Activated CD8-positive, alpha-beta memory T cell treated with anti-CD3 and anti-CD28 coated beads for 36 hours (primary cell): ENCODE measurements at regions not wholly inside any gene's neighbourhood (a gene's known extent, or its start where the extent isn't known, plus 50 kb on each side); places are given as distances from the start of the nearest gene placed in this dataset.

Source experiments
- CTCF ChIA-PET: fragments of 350-600 bp; sonication (Branson Sonifier 250); formaldehyde crosslinking; loops from one replicate; lab custom pipeline; 2021; ENCODE audit warnings: antibody characterized with exemption; lab: Charles Lee
- POLR2A ChIA-PET: fragments of 350-600 bp; sonication (Branson Sonifier 250); formaldehyde crosslinking; loops from one replicate; lab custom pipeline; 2021; ENCODE audit warnings: antibody characterized with exemption; lab: Charles Lee

- POLR2A ChIA-PET = no interaction called here
- CTCF ChIA-PET = no interaction called here
Measured at GRCh38 chr5:107808671-107809137, 138.0 kb upstream of the EFNA5 start.

DNA sequence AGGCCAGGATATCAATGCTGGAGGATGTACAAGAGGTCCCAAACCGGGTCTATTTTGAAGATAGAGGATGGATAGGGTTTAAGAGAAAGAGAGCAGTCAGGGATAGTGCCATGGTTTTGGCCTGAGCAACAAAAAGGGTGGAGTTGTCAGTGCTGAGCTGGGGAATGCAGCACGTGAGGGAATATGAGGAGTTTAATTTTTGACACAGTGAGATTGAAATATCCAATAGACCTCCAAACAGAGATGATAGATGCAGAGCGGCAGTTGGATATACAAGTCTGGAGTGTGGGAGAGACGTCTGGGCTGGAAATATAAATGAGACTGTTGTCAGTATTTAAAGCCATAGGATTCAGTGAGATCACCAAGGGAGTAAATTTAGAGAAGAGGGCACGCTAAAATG lies 136.7 kb upstream of the EFNA5 start:
- CTCF ChIA-PET = no interaction called here
- POLR2A ChIA-PET = no interaction called here

DNA sequence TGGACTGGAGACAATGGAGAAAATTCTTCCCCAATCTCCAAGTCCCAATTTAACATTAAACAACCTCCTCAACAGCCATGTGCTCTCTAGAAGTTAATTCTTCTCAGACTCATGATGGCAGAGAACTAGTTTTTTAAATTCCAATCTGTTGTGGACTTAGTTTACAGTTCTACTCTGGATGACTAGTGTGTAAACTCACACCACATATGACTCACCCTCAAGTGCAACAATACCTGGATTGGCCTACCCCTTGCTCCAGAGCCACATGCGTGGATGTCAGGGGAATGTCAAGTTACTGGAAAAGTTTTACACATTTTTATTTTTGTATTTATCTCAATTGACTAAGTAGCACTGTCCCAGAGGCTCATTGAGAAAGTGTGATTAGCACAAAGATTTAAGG lies 136.0 kb upstream of the EFNA5 start:
- CTCF ChIA-PET = no interaction called here
- POLR2A ChIA-PET = no interaction called here

- ChIA-PET POLR2A (no interaction called here), CTCF (no interaction called here)
Measured at GRCh38 chr5:107806271-107806670, 135.5 kb upstream of the EFNA5 start.

DNA sequence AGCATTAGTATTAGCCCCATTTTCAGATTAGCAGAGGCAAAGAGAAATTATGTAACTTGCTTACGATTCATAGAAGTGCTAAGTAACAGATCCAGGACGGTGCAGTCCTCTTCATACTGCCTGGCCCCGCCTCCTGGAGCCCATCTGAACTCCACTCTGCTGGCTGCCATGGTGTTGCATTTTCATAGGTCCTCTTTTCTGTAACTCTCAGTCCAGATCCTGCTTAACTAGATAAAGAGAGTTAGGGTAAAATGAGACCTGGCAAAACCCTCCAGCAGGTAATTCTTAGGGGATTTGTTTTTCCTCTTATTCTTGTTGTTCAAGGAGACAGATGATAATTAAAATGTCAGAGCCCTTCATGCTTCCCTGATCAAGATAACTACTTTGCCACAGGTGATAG lies 135.1 kb upstream of the EFNA5 start:
- POLR2A ChIA-PET = no interaction called here
- CTCF ChIA-PET = no interaction called here

DNA sequence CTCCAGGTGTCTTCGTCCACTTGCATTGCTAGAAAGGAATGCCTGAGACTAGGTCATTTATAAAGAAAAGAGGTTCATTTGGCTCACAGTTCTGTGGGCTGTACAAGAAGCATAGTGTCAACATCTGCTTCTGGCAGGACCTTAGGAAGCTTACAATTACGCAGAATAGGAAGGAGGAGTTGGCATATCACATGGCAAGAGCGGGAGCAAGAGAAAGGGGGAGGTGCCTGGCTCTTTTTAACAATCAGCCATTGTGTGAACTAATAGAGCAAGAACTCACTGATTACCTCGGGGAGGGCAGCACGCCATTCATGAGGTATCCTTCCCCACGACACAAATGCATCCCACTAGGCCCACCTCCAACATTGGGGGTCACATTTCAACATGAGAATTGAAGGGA lies 134.4 kb upstream of the EFNA5 start:
- ChIA-PET CTCF (no interaction called here), POLR2A (no interaction called here)

DNA sequence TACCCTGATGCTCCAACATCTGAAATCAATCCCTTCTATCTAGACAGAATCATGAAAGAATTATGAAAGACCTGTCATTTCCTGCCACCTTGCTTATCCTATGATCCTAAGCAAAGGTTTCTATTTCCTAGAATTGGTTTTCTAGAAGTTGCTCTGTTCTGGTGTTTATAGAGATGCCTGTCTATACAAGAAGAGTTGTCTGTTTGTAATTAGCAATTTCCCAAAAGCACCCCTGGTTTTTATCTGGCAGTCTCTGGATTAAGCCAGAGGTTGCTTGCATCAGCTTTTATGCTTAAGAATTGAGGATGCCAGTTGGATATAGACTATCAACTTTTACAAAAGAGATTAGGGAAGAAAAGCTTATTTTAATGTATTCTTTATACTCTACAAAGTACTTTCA lies 133.0 kb upstream of the EFNA5 start:
- ChIA-PET POLR2A (no interaction called here), CTCF (no interaction called here)

DNA sequence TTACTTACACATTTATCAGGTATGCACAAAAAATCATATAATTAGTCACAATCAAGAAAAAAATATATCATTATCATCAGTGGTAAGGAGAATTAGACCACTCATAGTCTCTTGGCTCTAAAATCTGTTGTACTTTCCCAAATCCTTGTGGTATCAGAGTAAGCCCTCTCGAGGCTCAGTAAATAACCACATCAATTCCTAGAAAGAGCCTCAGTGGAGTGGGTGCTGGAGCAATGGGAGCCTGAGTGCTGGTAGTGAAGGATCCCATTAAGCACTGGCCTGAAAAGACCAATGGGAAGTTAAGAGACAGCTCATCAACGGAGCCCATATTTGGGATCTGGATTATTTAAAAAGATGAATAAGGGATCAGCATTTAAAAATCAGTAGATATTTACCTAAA lies 130.3 kb upstream of the EFNA5 start:
- CTCF ChIA-PET = no interaction called here

DNA sequence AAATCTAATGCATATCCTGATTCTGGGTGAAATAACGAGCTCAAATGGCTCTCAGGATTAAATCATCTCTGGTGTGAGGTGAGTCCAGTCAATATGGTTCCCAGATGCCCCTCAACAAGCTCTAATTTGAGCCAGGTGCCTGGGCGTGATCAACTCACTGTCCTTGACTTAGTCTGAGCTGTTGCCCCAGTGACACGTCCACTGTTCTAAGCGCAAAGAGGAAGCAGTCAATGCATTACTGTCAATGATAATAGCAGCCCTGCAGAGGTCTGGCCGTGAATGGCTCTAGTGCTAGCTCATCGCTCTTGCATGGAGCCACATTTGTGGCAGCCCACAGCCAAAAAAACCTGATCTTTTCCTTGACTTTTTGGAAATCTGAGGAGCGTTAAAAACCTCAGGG lies 128.6 kb upstream of the EFNA5 start:
- ChIA-PET CTCF (no interaction called here), POLR2A (no interaction called here)

More for the DNA sequence above, 130.3 kb upstream of the EFNA5 start:
- POLR2A ChIA-PET = no interaction called here

- POLR2A ChIA-PET = no interaction called here
Measured at GRCh38 chr5:107796797-107797196, 126.1 kb upstream of the EFNA5 start.

GRCh38 chr5:107794741-107795140 lies 124.0 kb upstream of the EFNA5 start:
- POLR2A ChIA-PET = no interaction called here
- CTCF ChIA-PET = no interaction called here

More at GRCh38 chr5:107796797-107797196, 126.1 kb upstream of the EFNA5 start:
- CTCF ChIA-PET = interaction anchor here (1.2 kb wide), 1 partner anchor 126 kb away, joined by 3 read pairs; the partner anchor contains the start of gene EFNA5

- POLR2A ChIA-PET = no interaction called here
- CTCF ChIA-PET = no interaction called here
Measured at GRCh38 chr5:107792940-107793339, 122.2 kb upstream of the EFNA5 start.

GRCh38 chr5:107790671-107791070 lies 119.9 kb upstream of the EFNA5 start:
- ChIA-PET POLR2A (no interaction called here), CTCF (no interaction called here)

DNA sequence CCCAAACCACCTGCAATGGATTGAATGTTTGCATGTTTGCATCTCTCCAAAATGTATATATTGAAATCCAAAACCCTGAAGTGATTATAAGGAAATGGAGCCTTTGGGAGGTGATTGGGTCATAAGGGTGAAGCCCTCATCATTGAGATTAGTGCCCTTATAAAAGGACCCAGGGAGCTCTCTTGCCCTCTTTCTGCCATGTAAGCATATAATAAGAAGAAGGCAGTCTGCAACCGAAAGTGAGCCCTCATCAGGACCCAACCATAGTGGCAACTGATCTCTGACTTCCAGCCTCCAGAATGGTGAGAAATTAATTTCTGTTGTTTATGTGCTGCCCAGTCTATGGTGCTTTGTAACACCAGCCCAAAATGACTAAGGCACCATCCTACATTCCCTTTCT lies 115.7 kb upstream of the EFNA5 start:
- ChIA-PET POLR2A (no interaction called here), CTCF (no interaction called here)

DNA sequence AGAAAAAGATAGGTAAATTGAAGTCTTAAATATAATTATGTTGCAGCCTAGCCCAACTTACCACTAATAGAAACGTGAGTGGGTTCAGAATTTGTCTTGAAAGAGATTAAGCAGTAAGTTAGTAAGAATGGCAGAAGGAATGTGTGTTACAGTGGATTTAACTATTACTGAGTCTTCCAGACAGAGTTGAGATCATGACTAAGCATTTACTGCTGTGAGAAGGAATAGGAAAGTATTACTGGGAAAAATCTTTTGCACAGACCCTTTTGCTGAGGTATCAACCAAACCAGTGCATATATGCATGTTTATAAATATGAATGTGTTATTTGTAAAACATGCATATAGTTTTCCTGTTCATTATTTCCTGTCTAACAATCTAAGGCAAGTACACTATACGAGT lies 112.8 kb upstream of the EFNA5 start:
- POLR2A ChIA-PET = no interaction called here
- CTCF ChIA-PET = no interaction called here

DNA sequence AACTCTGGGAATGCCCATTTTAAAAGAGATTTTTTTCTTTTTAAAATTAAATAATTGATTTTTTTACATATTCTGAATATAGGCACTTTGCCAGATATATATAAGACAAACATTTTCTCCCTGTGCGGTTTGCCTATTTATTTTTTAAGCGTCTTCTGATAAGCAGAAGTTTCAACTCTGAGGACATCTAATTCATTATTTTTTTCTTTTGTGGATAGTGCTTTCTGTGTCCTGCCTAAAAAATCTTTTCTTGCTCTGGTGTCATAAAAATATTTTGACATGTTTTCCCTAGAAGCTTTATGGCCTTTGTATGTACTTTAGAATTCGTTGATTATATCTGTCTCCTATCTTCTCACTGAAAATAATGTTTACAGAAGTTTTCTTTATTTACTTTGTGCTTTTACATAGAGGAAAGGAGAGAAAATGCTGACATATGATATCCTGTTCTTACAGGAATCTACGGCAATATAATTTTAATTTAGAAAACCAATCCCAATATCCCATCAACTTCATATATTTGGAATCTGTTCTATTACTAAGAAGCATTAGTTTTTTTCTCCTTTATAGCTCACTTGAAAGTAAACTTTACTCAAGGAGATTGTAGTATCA lies 111.9 kb upstream of the EFNA5 start:
- POLR2A ChIA-PET = no interaction called here
- CTCF ChIA-PET = no interaction called here

DNA sequence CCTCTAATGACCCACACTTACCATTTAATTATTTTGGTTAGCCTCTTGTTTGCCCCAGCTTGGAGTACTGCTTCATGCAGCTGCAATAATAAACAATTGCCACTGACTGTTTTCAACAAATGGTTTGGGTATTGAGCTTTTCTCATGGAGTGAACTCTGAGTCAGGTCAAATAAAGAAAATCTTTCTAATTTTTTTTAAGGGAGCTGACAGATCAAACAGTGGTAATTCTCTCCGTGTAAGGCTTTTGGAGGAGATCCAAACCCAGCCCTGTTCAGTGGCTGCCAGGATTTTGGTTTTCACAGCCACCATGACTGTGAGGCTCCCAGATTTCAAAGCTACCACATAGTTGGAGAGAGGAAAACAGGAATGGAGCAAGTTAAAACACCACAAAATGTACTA lies 110.7 kb upstream of the EFNA5 start:
- CTCF ChIA-PET = no interaction called here
- POLR2A ChIA-PET = no interaction called here

DNA sequence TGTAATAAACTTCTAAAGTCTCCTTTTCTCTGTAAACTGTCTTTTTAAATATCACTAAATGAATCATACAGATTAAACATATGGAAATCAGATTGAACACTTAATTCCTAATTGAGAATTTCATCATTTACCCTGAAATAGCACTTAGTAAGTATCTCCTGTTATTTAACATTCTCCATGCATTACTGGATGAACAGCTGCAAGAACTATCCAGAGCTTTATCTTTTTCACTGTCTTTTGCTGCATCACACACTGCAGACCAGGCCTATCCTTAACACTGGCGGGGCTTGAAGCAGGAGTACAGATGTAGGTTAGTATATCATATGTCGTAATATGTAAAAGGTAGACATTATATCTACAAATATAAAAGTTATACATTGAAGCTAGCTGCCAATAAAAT lies 108.7 kb upstream of the EFNA5 start:
- ChIA-PET CTCF (no interaction called here), POLR2A (no interaction called here)

DNA sequence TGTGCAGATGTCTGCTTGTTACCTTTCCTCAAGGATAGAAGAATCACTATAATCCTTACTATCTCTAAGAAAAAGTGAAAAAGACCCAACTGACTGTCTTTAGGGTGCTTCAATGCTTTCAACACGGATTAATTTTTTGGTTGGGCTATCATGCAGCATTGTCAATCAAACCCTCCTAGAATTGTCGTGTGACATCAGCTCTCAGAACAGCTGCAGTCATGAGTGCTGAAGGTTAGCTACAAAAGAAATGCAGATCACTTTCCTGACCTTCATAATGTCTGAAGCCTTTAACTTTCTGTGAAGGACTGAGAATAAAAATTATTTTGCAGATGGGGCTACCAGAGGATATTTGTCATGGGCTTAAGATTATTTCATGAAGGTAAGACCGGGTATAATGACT lies 107.9 kb upstream of the EFNA5 start:
- ChIA-PET CTCF (no interaction called here), POLR2A (no interaction called here)

DNA sequence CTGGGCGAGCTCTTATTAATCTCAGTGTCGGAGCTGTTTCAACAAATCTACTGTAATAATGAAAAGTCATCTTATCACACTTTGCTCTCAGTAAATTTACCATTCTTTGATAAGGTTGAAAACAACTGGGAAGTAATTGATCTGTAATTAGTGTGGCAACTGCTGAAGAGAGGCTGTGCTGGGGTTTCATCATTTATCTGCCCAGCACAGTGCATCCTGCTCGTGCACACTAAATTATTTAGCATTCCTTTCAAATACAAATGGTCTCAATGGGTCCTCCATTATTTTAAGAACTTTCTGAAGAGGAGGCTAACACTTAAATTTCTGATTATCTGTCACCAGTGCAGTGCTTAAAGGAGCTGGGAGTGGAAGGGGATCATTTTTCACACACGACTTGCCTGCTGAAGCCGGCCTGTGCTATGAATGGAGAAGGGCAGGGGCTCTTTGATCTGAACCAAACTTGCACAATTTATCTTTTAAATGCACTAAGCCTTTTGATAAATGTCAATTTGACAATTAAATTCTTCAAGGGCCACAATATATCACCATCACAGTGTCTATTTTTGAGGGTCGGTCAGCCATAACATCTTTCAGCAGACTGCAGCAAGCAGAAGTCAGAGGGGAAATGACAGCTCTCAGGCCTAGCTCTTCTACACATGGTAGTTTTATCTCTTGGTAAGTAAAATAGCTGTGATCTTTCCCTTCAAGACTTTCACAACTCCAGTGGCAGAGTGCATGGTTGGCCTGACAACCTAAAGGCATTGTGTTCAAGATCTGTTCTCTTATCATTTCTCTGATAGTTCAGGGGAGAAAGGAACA lies 106.4 kb upstream of the EFNA5 start:
- ChIA-PET CTCF (no interaction called here), POLR2A (no interaction called here)

DNA sequence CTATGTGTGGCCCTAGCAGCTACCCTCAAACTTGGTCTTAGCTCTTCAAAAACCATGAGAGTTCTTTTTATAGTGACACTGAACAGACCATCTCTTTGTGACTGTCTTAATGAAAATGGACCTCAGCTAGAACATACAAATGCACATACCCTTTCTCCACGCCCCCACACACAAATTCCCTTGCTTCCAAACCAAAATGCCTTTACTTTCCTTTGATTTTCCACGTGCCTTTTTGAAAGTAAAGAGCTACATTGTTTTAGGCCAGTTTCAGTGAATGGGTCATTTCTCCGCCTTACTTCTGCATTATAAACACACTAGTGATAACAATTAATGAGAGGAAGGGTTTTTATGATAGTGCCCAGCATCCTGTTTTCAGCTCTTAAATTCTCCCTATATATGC lies 105.8 kb upstream of the EFNA5 start:
- CTCF ChIA-PET = no interaction called here

More for the DNA sequence above, 105.8 kb upstream of the EFNA5 start:
- POLR2A ChIA-PET = no interaction called here
